HS-27A (cell line): ENCODE measurements at regions not wholly inside any gene's neighbourhood (a gene's known extent, or its start where the extent isn't known, plus 50 kb on each side); places are given as distances from the start of the nearest gene placed in this dataset.
"Not testable (repeated sequence)": the region's sequence is repeated elsewhere in the genome, so short reads cannot be mapped to it uniquely, and the experiment has no call there.

ENCODE experiments used
- DNase-seq: peaks from one replicate; pipeline ENCODE4 v3.0.0-alpha.2; 2012; ENCODE audit warnings: low read depth, missing footprints

- no peak for DNase-seq
Observed at GRCh38 chr3:110946810-110947209, 124.8 kb upstream of the NECTIN3 start.

DNA sequence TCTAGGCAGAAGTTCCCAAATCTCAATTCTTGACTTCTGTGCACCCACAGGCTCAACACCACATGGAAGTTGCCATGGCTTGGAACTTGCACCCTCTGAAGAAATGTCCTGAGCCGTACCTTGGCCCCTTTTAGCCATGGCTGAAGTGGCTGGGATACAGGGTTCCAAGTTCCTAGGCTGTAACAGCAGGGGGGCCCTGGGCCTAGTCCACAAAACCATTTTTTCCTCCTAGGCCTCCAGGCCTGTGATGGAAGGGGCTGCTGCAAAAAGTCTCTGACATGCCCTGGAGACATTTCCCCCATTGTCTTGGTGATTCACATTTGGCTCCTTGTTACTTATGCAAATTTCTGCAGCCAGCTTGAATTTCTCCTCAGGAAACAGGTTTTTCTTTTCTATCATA is 122.4 kb upstream of the NECTIN3 start:
- DNase-seq = not testable (repeated sequence)

GRCh38 chr3:110955301-110955880 is 116.2 kb upstream of the NECTIN3 start:
- DNase-seq = no peak

DNA sequence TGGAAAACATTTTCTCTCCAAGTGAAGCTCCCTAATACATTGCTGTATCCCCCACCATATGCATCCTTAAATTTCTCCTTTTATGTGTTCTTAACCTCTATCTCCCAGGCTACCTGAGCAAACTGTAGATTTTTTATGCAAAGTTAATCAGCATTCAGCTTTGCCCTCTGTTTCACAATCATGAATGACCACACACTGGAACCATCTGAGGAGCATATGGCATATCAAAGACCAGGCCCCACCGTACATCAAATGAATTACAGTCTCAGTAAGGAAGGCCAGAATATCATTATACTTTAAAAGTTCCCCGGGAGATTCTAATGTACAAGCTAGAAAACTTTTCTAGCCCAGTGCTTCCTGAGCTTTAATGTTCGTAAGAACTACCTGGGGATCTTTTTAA is 115.5 kb upstream of the NECTIN3 start:
- no peak for DNase-seq

- DNase-seq = no peak
Observed at GRCh38 chr3:110957247-110958025, 114.2 kb upstream of the NECTIN3 start.

GRCh38 chr3:110958313-110959147 is 113.1 kb upstream of the NECTIN3 start:
- no peak for DNase-seq

- DNase-seq = no peak
Observed at GRCh38 chr3:110965976-110966375, 105.6 kb upstream of the NECTIN3 start.

DNA sequence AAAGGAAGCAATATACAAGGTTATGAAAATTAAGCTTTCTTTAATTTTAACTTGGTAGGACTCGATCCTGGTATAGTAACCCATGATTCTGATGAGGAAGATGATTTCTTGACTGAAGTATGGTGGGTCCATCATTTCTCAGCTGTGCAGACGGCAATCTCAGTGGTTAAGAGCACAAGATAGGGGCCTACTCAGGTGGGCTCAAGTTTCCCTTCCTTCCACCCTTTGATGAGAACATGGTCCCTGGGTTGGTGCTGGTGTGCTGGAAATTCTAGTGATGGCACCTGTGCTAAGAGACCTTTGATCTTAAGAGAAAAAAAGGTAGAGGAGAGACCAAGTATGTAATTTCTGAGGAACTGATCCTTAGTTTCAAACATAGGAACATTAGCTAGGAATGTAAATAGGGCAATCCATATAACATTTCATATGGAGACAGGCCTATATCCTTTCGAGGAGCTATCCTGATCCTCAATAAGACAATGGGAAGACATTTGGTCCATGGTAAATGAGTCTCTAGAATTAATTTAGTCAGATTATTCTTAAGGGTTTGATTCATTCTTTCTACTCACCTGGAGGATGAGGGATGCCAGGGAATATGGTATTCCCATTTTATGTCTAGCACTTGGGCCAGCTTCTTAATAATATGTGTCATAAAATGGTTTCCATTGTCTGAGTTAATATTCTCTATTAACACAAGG is 104.5 kb upstream of the NECTIN3 start:
- DNase-seq = no peak

DNA sequence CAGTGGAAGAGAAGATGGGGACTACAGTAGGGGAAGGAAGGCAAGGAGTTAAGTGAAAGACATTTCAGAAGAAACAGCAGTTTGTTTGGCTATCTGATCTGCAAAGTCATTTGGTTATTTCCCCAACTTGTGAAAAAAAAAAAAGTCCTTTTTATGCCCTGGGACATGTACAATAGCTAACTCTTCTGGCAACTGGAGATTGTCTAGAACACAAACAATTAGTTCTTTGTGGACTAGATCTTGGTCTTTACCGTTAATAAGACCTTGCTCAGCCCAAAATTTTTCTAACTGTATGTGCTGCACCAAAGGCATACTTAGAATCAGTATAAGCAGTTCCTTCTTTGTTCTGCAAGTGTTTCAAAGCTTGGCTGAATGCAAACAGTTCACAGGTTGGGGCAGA is 103.5 kb upstream of the NECTIN3 start:
- DNase-seq = no peak

- no peak for DNase-seq
Observed at GRCh38 chr3:110969229-110970211, 102.1 kb upstream of the NECTIN3 start.

DNA sequence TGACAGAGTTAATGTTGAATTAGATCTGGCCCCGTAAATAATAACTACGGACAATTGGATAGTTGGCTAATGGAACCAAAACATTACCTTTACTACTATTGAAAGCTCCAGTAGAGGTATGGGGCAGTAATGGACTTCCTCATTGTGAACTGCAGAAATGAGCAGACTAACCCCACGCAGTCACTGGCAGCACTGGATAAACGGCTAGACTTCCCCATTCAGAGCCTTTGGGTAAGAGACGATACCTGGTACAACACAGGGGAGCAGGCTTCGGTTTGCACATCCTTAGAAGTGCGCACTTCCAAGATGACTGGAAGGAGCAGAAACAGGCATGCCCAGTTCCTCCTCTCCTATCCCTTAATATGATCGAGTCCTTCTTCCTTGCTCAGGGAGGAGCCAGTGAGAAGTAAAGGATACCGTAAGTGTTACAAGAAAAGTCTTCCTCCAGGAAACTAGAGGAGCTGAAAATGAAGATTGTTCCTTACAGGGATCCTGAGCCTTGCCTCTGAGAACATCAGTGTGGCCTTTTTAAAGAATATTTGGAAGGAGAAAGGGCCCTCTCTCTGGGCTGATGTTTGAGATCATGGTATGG is 100.5 kb upstream of the NECTIN3 start:
- no peak for DNase-seq

DNA sequence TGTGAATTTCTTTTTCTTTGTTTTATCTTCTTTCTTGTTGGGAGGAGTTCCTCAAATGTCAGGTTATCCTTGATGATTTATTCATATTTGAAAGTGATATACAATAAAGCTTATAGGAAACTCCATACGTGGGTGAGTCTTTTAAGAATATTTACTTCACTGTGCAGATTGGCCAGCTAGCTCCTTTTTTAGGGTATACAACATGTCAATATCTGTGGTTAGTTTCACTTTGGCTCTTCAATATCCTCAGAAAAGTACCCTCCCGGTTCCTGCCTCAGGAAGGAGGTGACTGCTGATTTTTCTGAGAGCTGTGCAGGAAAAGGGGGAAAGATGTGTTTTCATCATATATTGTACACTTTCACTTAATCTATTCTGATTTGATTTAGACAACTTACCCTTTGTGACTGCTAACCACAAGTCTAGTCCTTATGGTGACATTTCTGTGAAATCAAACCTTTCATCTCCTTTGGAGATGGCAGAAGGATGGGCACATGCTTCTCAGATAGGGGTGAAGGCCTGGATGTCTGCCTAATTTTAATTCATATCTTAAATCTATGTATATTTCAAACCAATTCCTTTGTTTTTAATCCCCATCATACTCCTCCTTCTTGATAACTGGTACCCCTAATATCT is 98.2 kb upstream of the NECTIN3 start:
- DNase-seq = no peak

- DNase-seq = no peak
Observed at GRCh38 chr3:110974902-110975301, 96.7 kb upstream of the NECTIN3 start.

GRCh38 chr3:110984456-110985250 is 87.0 kb upstream of the NECTIN3 start:
- DNase-seq = no peak

GRCh38 chr3:110989446-110989845 is 82.2 kb upstream of the NECTIN3 start:
- no peak for DNase-seq

DNA sequence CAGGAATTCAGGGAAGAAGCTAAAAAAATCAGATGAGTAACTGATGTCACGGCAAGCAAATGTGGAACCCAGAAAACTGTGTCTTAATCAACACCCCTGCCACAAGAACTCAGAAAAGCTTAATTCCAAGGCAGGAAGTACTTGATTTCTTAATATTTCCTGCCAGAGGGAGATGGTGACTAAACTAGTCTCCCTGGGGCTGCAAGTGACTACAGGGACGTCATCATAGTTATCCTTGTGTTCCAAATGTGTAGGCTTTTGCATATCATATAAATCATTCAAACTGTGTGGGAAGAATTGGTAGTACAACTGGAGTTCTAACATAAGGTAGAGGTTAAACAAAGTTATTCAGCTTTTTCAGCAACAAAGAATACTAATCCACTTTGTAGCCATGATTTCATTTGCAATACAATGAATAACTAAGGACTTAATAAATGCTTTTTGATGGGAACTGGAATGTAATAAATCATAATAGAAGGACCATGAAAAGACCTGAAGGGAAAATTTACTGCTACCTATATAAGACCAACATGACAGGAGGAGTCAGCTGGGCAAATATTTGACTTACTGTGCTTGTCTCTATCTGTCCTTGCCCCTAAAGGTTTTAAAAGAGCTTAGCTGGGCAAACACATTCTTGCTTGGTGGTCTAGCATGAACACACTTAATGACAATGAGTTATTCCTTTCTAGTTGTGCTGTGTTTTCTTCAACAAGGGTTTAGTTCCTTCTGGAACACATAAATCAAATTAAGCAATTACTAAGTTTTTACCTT is 76.0 kb upstream of the NECTIN3 start:
- no peak for DNase-seq

DNA sequence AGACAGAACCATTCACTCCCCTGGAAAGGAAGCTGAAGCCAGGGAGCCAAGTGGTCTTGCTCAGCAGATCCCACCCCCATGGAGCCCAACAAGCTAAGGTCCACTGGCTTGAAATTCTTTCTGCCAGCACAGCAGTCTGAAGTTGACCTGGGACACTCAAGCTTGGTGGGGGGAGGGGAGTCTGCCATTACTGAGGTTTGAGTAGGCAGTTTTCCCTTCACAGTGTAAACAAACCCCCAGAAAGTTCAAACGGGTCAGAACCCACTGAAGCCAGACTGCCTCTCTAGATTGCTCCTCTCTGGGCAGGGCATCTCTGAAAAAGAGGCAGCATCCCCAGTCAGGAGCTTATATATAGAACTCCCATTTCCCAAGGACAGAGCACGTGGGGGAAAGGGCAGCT is 72.8 kb upstream of the NECTIN3 start:
- DNase-seq = not testable (repeated sequence)

- DNase-seq = not testable (repeated sequence)
Observed at GRCh38 chr3:111006485-111006884, 65.1 kb upstream of the NECTIN3 start.
